Uterus (tissue), 3 donors: ENCODE measurements at regions not wholly inside any gene's neighbourhood (a gene's known extent, or its start where the extent isn't known, plus 50 kb on each side); places are given as distances from the start of the nearest gene placed in this dataset.
"Not testable (repeated sequence)": the region's sequence is repeated elsewhere in the genome, so short reads cannot be mapped to it uniquely, and the experiment has no call there.

ENCODE experiments used
- DNase-seq, 2 donors: peaks; one replicate each; pipeline ENCODE4 v3.0.0-alpha.2; 2019 to 2020
- H3K27ac ChIP-seq, 2 donors: fragments of 200-600 bp; sonication (generic); 1 replicate in 1 of 2; 2 replicates in 1 of 2; pipeline ENCODE4 v1.5.1; 2016 to 2018
- H3K27me3 ChIP-seq, 2 donors: fragments of 200-600 bp; sonication (generic); one replicate each; pipeline ENCODE4 v1.5.1; 2018 to 2019; ENCODE audit warnings: control low read depth in 1 of 2
- H3K36me3 ChIP-seq, 2 donors: fragments of 200-600 bp; sonication (generic); one replicate each; pipeline ENCODE4 v1.5.1; 2019; ENCODE audit warnings: control low read depth in 1 of 2
- H3K4me1 ChIP-seq, 2 donors: fragments of 200-600 bp; sonication (generic); one replicate each; pipeline ENCODE4 v1.5.1; 2018 to 2019; ENCODE audit warnings: control low read depth in 1 of 2
- H3K4me3 ChIP-seq, 2 donors: fragments of 200-600 bp; sonication (generic); 1 replicate in 1 of 2; 2 replicates in 1 of 2; pipeline ENCODE4 v1.5.1; 2018 to 2019; ENCODE audit warnings: mild to moderate bottlenecking in 1 of 2
- H3K9me3 ChIP-seq, 2 donors: fragments of 200-600 bp; sonication (generic); one replicate each; pipeline ENCODE4 v1.5.1; 2019; ENCODE audit warnings: control low read depth in 1 of 2
- POLR2A ChIP-seq, 2 donors: fragments of 450-650 bp; IDR thresholded peaks; one replicate each; pipeline ENCODE4 v1.6.1; 2016; ENCODE audit warnings: antibody characterized with exemption in 2 of 2, mild to moderate bottlenecking in 1 of 2, moderate library complexity in 1 of 2
- intact Hi-C: fragments of 100-400 bp; cut with DNase I; formaldehyde crosslinking; loops from one replicate; pipeline ENCODE4 v1.15.1; 2023; ENCODE audit warnings: low total_unique reads
- TF ChIP-seq, protein P1 (sequence below), 4 experiments: fragments of 200-600 bp in 2 of 4; fragments of 450-650 bp in 2 of 4; sonication (generic) in 2 of 4; IDR thresholded peaks; one replicate each; pipeline ENCODE4 v1.5.1; 2016 to 2019; ENCODE audit warnings: antibody characterized with exemption in 4 of 4, mild to moderate bottlenecking in 2 of 4, moderate library complexity in 1 of 4
- donor health status: DM: yes; HTN: yes; CAD: no.

- H3K9me3 ChIP-seq = no peaks in the 10 kb centered on the region
- H3K4me1 ChIP-seq = no peaks in the 10 kb centered on the region
- no peaks in the 10 kb centered on the region for H3K36me3 ChIP-seq
- no peaks in the 10 kb centered on the region for H3K27me3 ChIP-seq
- peak; percentile 37 to 41 for DNase-seq
- H3K4me3 ChIP-seq = no peak overlapping the region
- intact Hi-C loops = no loop called here
- TF ChIP-seq POLR2A (IDR thresholded peaks at IDR 0.05) = no peak
- TF ChIP-seq, protein P1, sequence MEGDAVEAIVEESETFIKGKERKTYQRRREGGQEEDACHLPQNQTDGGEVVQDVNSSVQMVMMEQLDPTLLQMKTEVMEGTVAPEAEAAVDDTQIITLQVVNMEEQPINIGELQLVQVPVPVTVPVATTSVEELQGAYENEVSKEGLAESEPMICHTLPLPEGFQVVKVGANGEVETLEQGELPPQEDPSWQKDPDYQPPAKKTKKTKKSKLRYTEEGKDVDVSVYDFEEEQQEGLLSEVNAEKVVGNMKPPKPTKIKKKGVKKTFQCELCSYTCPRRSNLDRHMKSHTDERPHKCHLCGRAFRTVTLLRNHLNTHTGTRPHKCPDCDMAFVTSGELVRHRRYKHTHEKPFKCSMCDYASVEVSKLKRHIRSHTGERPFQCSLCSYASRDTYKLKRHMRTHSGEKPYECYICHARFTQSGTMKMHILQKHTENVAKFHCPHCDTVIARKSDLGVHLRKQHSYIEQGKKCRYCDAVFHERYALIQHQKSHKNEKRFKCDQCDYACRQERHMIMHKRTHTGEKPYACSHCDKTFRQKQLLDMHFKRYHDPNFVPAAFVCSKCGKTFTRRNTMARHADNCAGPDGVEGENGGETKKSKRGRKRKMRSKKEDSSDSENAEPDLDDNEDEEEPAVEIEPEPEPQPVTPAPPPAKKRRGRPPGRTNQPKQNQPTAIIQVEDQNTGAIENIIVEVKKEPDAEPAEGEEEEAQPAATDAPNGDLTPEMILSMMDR (IDR thresholded peaks at IDR 0.05) = no peak
- H3K27ac ChIP-seq = peak overlapping the region in 1 of 2 donors; percentile 36
Measured at GRCh38 chr9:75372499-75373268, 284.4 kb downstream of the OSTF1 start.

- no peak for TF ChIP-seq POLR2A (IDR thresholded peaks at IDR 0.05)
- TF ChIP-seq, protein P1 (IDR thresholded peaks at IDR 0.05) = no peak
- no peaks in the 10 kb centered on the region for H3K27me3 ChIP-seq
- DNase-seq = no peak
- no peaks in the 10 kb centered on the region for H3K36me3 ChIP-seq
- no peaks in the 10 kb centered on the region for H3K4me1 ChIP-seq
- intact Hi-C loops = no loop called here
- H3K9me3 ChIP-seq = no peaks in the 10 kb centered on the region
- H3K4me3 ChIP-seq = no peak overlapping the region
- peak overlapping the region in 1 of 2 donors; percentile 6 for H3K27ac ChIP-seq
Measured at GRCh38 chr9:75376680-75377254, 288.5 kb downstream of the OSTF1 start.

- no peak overlapping the region for H3K27ac ChIP-seq
Measured at GRCh38 chr9:75378036-75378435, 289.7 kb downstream of the OSTF1 start.

GRCh38 chr9:75378926-75379325 is 290.6 kb downstream of the OSTF1 start:
- Histone ChIP-seq H3K4me1 (no peaks in the 10 kb centered on the region), H3K36me3 (no peaks in the 10 kb centered on the region), H3K4me3 (no peak overlapping the region), H3K9me3 (no peaks in the 10 kb centered on the region), H3K27ac (peak overlapping the region in 1 of 2 donors; percentile 28), H3K27me3 (no peaks in the 10 kb centered on the region)
- DNase-seq = no peak
- intact Hi-C loops = no loop called here
- TF ChIP-seq POLR2A (IDR thresholded peaks at IDR 0.05) = no peak
- TF ChIP-seq, protein P1 (IDR thresholded peaks at IDR 0.05) = no peak

More at GRCh38 chr9:75378036-75378435, 289.7 kb downstream of the OSTF1 start:
- Histone ChIP-seq H3K4me3 (no peak overlapping the region), H3K36me3 (no peaks in the 10 kb centered on the region), H3K27me3 (no peaks in the 10 kb centered on the region), H3K4me1 (no peaks in the 10 kb centered on the region), H3K9me3 (no peaks in the 10 kb centered on the region)
- peak; percentile 53 to 54 for DNase-seq
- TF ChIP-seq, protein P1 (IDR thresholded peaks at IDR 0.05) = no peak
- TF ChIP-seq POLR2A (IDR thresholded peaks at IDR 0.05) = no peak
- intact Hi-C loops = no loop called here

GRCh38 chr9:75382126-75382525 is 293.8 kb downstream of the OSTF1 start:
- no peaks in the 10 kb centered on the region for H3K4me1 ChIP-seq

DNA sequence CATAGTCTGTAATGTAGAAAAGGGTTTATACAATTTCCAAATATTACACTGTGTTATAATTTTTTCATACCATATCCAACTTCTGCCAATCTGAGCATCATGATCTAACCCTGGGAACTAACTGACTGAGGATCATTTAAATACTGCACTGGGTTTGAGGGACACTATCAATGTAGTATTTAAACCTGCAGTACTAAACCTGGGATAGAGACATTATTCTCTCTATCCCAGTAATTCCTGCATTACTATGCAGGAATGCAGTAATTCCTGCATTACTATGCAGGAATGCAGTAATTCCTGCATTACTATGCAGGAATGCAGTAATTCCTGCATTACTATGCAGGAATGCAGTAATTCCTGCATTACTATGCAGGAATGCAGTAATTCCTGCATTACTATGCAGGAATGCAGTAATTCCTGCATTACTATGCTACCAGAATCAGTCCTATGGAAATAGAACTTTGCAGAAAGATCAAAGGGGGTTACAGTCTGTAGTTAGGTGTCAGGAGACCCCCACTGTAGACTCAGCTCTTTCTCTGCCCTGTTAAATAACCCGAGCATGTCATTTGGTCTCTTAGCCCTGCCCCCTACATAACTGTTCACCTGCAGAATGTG is 295.2 kb downstream of the OSTF1 start:
- H3K9me3 ChIP-seq, DNase-seq, H3K4me1 ChIP-seq, H3K36me3 ChIP-seq, H3K4me3 ChIP-seq, H3K27me3 ChIP-seq, H3K27ac ChIP-seq, intact Hi-C loops: not testable (repeated sequence)

More at GRCh38 chr9:75382126-75382525, 293.8 kb downstream of the OSTF1 start:
- Histone ChIP-seq H3K4me3 (no peak overlapping the region), H3K27me3 (no peaks in the 10 kb centered on the region), H3K27ac (no peak overlapping the region), H3K9me3 (peaks cover 0 to 5% of the 10 kb centered on the region in 2 donors), H3K36me3 (no peaks in the 10 kb centered on the region)
- no peak for TF ChIP-seq POLR2A (IDR thresholded peaks at IDR 0.05)
- TF ChIP-seq, protein P1 (IDR thresholded peaks at IDR 0.05) = no peak
- DNase-seq = no peak
- intact Hi-C loops = no loop called here
